ENCODE measurements at regions not wholly inside any gene's neighbourhood (a gene's known extent, or its start where the extent isn't known, plus 50 kb on each side); places are given as distances from the start of the nearest gene placed in this dataset.

DNA sequence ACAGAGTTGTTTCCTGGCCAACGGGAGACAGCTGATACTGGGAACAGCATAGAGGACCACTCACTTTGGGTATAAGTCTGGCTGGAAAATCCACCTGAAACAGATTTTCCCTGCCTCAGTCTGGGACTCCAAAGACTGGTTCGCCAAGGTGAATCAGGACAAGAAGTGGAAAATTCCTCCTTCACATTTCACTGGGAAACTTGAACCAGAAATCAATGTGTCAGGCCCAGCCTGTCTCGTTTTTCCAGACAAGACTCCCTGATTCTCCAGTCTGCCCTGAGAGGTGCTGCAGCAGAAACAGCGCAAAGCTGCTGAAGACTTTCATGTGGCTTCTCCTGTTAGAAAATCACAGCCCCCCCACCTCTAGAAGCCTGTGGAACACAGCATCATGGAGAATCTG is 269.8 kb downstream of the OPA1 start:
- no peaks in the 10 kb centered on the region for H3K36me3 ChIP-seq (ENCODE audit: control insufficient read depth in 2 of 4, insufficient read depth in 4 of 4, low read length in 3 of 4)
- H3K14ac ChIP-seq (ENCODE audit: insufficient read length), result no peak overlapping the region
- no peak for DNase-seq (ENCODE audit: low read depth in 1 of 2, low spot score in 2 of 2)
- H3K4me3 ChIP-seq (ENCODE audit: extremely low read depth in 1 of 4, insufficient read depth in 2 of 4, low read depth in 3 of 4, low read length in 4 of 4), result no peak overlapping the region
- no peaks in the 10 kb centered on the region for H3K79me2 ChIP-seq (ENCODE audit: control insufficient read depth in 1 of 2, insufficient read depth in 2 of 2, low read length in 2 of 2)
- H3K4me1 ChIP-seq (replicated peaks in 1 of 4; ENCODE audit: control insufficient read depth in 3 of 4, insufficient read depth in 4 of 4, low read length in 3 of 4), result no peaks in the 10 kb centered on the region; a peak in 1 of 7 replicates
- H3K79me1 ChIP-seq (ENCODE audit: low read depth, low read length), result no peaks in the 10 kb centered on the region
- peaks cover 0 to 3% (median 1%) of the 10 kb centered on the region in 4 experiments; a peak in 3 of 7 replicates for H3K27me3 ChIP-seq (replicated peaks in 1 of 4; ENCODE audit: control insufficient read depth in 3 of 4, extremely low read depth in 1 of 4, insufficient read depth in 3 of 4, low read length in 3 of 4)
- no peak overlapping the region for H2BK120ac ChIP-seq (replicated peaks; ENCODE audit: low read depth, low read length)
- H3K9ac ChIP-seq (replicated peaks in 1 of 4; ENCODE audit: extremely low read depth in 1 of 4, low read depth in 3 of 4, low read length in 3 of 4), result no peak overlapping the region
- H2BK12ac ChIP-seq (ENCODE audit: low read depth, low read length), result no peak overlapping the region
- H3K4me2 ChIP-seq (ENCODE audit: insufficient read depth in 1 of 2, low read depth in 2 of 2, low read length in 2 of 2), result no peak overlapping the region
- no peak overlapping the region for H3K56ac ChIP-seq (replicated peaks; ENCODE audit: insufficient read length, low read depth, low read length)
- H2BK20ac ChIP-seq (ENCODE audit: low read length), result no peak overlapping the region
- H3K23ac ChIP-seq (ENCODE audit: insufficient read length), result no peak overlapping the region
- H3K23me2 ChIP-seq (ENCODE audit: low read depth, low read length), result 0 out of 2 replicates have a peak, but pooled peaks cover 2% of the 10 kb centered on the region
- WGBS, 2 experiments (ENCODE audit: extremely low coverage in 1 of 2, insufficient coverage in 1 of 2, insufficient read length in 1 of 2, insufficient replicate concordance in 2 of 2, low coverage in 1 of 2, low lambda C conversion rate in 2 of 2, missing lambda C conversion rate in 1 of 2), result 91% methylated on average over 4 of the region's 4 CpGs; no CpG with 5 or more reads in 1 of the 2 experiments
- H3K18ac ChIP-seq (ENCODE audit: extremely low read depth, low read length), result no peak overlapping the region
- no peak overlapping the region for H2AK5ac ChIP-seq (ENCODE audit: low read depth, low read length)
- H4K8ac ChIP-seq (ENCODE audit: extremely low read depth, insufficient read depth, low read length), result no peak overlapping the region
- H2BK15ac ChIP-seq (ENCODE audit: low read length), result no peak overlapping the region
- H2BK5ac ChIP-seq (ENCODE audit: low read depth, low read length), result no peak overlapping the region
- no peaks in the 10 kb centered on the region for H4K20me1 ChIP-seq (replicated peaks in 1 of 2; ENCODE audit: control insufficient read depth in 1 of 2, insufficient read depth in 2 of 2, low read length in 2 of 2)
- H2AFZ ChIP-seq (ENCODE audit: low read length), result no peak overlapping the region
- no peaks in the 10 kb centered on the region for H3K9me3 ChIP-seq (ENCODE audit: insufficient read depth in 2 of 2, low read depth in 1 of 2, low read length in 1 of 2)
- no peak overlapping the region for H4K91ac ChIP-seq (replicated peaks; ENCODE audit: insufficient read length, low read length)
- H3K27ac ChIP-seq (ENCODE audit: low read depth, low read length), result no peak overlapping the region
- no peak overlapping the region for H3K4ac ChIP-seq (replicated peaks; ENCODE audit: insufficient read length, low read depth, low read length)
- ChIA-PET POLR2A (ENCODE audit: partially characterized antibody) (interaction anchor here (1.0 to 1.5 kb wide), 2 partner anchors 11 to 24 kb away, joined by 3 read pairs; no protein-coding TSS in a partner anchor), CTCF (ENCODE audit: partially characterized antibody) (interaction anchor here (1.3 to 3.6 kb wide), 4 partner anchors 34 to 99 kb away, joined by 3 to 13 read pairs (median 4); no protein-coding TSS in a partner anchor)
- TF ChIP-seq RNF2 (IDR thresholded peaks at IDR 0.05; ENCODE audit: borderline replicate concordance, low read depth, low read length, missing control alignments, poor library complexity, severe bottlenecking) (no peak), YY1 (IDR thresholded peaks at IDR 0.05; ENCODE audit: low read depth, low read length) (no peak), CHD1 (IDR thresholded peaks at IDR 0.05; ENCODE audit: low read depth, low read length) (no peak)
- H4K5ac ChIP-seq (ENCODE audit: insufficient read length, low read depth, low read length), result no peak overlapping the region
- FAIRE-seq, result no peak

All from H1 (cell line).